GF-D8 (cell line): ENCODE measurements at regions not wholly inside any gene's neighbourhood (a gene's known extent, or its start where the extent isn't known, plus 50 kb on each side); places are given as distances from the start of the nearest gene placed in this dataset.

ENCODE experiments used
- DNase-seq: peaks from one replicate; lab custom pipeline; 2025; lab: John Stamatoyannopoulos, UW

GRCh38 chr5:61910771-61911170, 395.2 kb upstream of the KIF2A start:
- DNase-seq: no peak

- DNase-seq: no peak
Observed at GRCh38 chr5:61912559-61912958, 393.4 kb upstream of the KIF2A start.

DNA sequence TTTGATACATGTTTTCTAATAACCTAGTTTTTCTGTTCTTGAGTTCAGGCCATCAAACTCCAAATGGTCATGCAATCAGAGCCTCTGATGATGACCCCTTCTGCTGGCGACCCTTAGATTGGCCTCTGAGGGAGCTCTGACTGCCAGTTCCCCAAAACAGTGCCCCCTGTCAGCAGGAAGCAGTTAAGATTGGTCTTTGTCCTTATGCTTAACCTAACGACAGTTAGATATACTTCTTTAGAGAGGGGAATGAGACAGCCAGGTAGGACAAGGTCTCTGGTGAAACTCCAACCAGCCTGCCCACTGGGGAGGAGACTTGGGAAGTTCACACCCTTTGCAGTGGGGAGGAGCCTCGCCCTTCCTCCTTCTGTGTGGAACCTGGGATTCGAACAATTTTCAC, 390.4 kb upstream of the KIF2A start:
- DNase-seq: no peak

GRCh38 chr5:61916621-61917620, 389.1 kb upstream of the KIF2A start:
- no peak for DNase-seq

- no peak for DNase-seq
Observed at GRCh38 chr5:61918611-61919010, 387.4 kb upstream of the KIF2A start.

DNA sequence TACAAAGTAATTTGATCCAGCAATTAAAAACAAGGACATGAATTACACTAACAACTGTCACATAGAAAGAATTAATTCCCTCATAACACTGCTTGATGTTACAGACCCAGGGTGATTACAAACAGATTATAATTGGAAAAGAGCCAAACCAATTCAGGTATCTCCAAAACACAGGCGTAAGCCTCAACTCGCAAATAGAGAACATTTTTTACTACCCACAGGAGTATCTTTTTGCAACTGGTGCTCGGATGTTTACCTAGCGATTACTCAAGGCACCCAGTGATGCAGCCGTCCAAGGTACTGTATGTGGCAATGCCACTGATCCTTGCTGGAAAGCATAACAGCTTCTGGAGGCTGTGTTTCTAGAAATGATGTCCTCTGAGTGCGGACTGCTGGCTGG, 386.1 kb upstream of the KIF2A start:
- no peak for DNase-seq

DNA sequence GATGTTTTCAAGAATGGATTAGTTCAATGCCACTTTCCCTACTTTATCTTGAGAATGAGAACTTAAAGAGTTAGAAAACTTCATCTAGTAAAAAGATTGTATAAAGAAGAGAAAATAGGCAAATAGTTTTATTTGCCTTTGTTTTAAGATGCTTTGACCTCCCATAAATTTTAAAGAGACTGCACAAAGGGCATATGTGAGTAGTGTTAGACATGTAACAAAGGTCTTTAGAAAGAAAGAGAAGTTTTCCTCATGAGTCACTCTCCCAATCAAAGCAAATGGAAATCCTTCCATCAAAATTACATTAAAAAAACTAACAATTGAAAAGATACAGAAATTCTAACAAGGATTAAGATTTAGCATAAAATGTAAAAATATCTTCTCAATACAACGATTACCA, 381.8 kb upstream of the KIF2A start:
- no peak for DNase-seq

- no peak for DNase-seq
Observed at GRCh38 chr5:61926911-61927310, 379.1 kb upstream of the KIF2A start.

- DNase-seq: no peak
Observed at GRCh38 chr5:61931236-61931635, 374.8 kb upstream of the KIF2A start.

- DNase-seq: no peak
Observed at GRCh38 chr5:61933787-61934626, 372.0 kb upstream of the KIF2A start.

- no peak for DNase-seq
Observed at GRCh38 chr5:61941637-61942036, 364.4 kb upstream of the KIF2A start.

DNA sequence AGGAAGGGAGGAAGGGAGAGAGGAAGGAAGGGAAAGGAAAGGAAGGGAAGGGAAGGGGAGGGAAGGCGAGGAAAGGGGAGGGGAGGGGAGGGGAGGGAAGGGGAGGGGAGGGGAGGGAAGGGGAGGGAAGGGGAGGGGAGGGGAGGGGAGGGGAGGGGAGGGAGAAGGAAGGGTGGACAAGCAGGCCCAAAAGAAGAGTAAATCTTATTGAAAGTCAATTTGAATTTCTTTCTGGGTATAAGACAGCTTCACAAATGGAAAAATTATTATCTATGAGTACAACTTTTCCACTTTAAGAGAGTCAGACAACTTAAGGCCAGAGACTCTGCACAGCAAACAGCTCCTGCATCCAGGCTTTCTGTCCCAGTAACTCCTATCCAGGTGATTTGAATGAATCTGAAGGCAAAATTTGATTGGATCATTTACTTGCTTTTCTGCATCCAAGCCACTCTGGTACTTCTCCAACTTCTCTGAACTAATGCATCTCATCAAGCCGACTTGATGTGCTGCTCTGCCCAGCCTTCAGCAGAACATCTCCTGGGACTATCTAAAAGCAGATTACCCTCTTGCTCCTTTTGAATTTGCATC, 363.4 kb upstream of the KIF2A start:
- DNase-seq: no peak

GRCh38 chr5:61943713-61944112, 362.3 kb upstream of the KIF2A start:
- no peak for DNase-seq

DNA sequence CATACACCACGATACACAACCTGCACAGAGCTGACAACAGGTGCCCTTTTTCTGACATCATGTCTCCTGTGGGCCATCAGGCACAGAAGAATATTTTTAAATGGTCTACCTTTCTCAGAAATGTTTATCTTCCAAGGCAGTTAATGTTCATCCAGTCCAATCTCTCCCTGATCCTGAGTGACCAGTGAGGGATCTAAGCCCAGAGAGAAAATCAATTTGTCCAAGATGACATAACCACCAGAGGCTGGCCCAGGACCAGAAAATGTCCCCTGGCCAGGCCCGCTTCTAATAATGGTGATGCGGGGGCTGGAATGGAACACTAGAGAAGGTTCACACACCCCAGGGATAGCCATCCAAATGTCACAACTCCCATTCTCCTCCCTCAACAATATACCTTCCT, 357.9 kb upstream of the KIF2A start:
- DNase-seq: no peak

- no peak for DNase-seq
Observed at GRCh38 chr5:61949054-61949678, 356.8 kb upstream of the KIF2A start.

DNA sequence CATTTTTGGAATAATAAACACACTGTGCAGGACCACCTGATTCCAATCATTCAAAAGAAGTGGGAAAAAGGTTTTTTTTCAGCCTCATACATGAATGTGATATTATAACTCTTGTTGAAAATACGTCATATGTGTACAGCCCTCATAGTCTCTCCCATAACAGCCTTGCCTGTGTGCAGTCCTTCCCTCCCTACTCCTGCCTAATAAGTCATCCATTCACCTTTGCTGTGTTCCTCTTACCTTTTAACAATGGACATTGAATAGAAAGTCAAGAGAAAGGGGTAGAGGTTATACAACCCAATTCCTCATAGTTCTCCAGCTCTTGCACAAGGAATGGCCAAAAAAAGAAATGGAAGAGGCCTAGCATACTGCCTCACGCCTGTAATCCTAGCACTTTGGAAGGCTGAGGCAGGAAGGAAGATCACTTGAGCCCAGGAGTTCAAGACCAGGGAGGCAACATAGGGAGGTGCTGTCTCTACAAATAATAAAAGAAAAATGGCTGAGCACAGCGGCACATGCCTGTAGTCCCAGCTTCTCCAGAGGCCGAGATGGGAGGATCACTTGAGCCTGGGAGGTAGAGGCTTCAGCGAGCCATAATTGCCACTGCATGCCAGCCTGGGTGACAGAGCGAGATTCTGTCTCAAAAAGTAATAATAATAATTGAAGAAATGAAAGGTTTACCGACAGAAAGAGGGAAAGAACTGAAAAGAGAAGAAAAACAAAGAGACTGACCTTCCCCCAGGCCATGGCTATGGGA, 356.1 kb upstream of the KIF2A start:
- DNase-seq: no peak

GRCh38 chr5:61951295-61951694, 354.7 kb upstream of the KIF2A start:
- no peak for DNase-seq

- no peak for DNase-seq
Observed at GRCh38 chr5:61953913-61954312, 352.1 kb upstream of the KIF2A start.

GRCh38 chr5:61964201-61964600, 341.8 kb upstream of the KIF2A start:
- DNase-seq: no peak

GRCh38 chr5:61965069-61965468, 340.9 kb upstream of the KIF2A start:
- DNase-seq: no peak

GRCh38 chr5:61965490-61965889, 340.5 kb upstream of the KIF2A start:
- no peak for DNase-seq
